Kidney epithelial cell (primary cell): ENCODE measurements at regions not wholly inside any gene's neighbourhood (a gene's known extent, or its start where the extent isn't known, plus 50 kb on each side); places are given as distances from the start of the nearest gene placed in this dataset.
"Not testable (repeated sequence)": the region's sequence is repeated elsewhere in the genome, so short reads cannot be mapped to it uniquely, and the experiment has no call there.

ENCODE experiments used
- DNase-seq: peaks from one replicate; pipeline ENCODE4 v3.0.0-alpha.2; 2010; ENCODE audit warnings: low read depth
- H3K27me3 ChIP-seq: 2 replicates; pipeline ENCODE4 v1.6.0; 2011; ENCODE audit warnings: low read length; ENCODE audit not compliant: control insufficient read depth, insufficient read depth
- H3K36me3 ChIP-seq: 2 replicates; pipeline ENCODE4 v1.5.1; 2011; ENCODE audit warnings: low read length; ENCODE audit not compliant: control insufficient read depth, insufficient read depth
- H3K4me3 ChIP-seq: 2 replicates; pipeline ENCODE4 v1.5.1; 2011; ENCODE audit warnings: low read depth, mild to moderate bottlenecking, control low read depth, low read length
- TF ChIP-seq, protein P1 (sequence below): IDR thresholded peaks from 2 replicates; pipeline ENCODE4 v1.5.1; 2011; ENCODE audit warnings: mild to moderate bottlenecking, moderate library complexity, low read length, control low read depth, inconsistent platforms; ENCODE audit not compliant: insufficient read depth, poor library complexity, severe bottlenecking

DNA sequence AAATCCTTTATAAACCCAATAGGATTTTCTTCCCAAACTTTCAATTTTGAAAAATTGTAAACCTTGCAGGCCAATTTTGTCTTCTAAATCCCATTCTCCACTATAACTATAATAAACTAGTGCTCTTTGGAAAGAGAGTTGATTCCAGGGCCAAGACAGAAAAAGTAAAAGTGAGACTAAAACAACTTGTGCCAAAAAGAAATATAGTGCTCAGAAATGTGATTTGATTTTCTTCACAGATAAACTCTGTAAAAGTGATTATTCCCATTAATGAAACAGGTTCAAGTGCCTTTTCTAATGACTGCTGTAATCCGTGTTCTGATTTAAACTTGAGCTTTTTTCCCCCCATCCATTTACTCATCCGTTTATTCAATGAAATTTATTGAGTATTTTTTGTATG lies 1831.1 kb downstream of the SLITRK5 start:
- Histone ChIP-seq H3K36me3 (no peaks in the 10 kb centered on the region), H3K4me3 (no peak overlapping the region), H3K27me3 (no peaks in the 10 kb centered on the region)
- DNase-seq: no peak
- TF ChIP-seq, protein P1, sequence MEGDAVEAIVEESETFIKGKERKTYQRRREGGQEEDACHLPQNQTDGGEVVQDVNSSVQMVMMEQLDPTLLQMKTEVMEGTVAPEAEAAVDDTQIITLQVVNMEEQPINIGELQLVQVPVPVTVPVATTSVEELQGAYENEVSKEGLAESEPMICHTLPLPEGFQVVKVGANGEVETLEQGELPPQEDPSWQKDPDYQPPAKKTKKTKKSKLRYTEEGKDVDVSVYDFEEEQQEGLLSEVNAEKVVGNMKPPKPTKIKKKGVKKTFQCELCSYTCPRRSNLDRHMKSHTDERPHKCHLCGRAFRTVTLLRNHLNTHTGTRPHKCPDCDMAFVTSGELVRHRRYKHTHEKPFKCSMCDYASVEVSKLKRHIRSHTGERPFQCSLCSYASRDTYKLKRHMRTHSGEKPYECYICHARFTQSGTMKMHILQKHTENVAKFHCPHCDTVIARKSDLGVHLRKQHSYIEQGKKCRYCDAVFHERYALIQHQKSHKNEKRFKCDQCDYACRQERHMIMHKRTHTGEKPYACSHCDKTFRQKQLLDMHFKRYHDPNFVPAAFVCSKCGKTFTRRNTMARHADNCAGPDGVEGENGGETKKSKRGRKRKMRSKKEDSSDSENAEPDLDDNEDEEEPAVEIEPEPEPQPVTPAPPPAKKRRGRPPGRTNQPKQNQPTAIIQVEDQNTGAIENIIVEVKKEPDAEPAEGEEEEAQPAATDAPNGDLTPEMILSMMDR: no peak

DNA sequence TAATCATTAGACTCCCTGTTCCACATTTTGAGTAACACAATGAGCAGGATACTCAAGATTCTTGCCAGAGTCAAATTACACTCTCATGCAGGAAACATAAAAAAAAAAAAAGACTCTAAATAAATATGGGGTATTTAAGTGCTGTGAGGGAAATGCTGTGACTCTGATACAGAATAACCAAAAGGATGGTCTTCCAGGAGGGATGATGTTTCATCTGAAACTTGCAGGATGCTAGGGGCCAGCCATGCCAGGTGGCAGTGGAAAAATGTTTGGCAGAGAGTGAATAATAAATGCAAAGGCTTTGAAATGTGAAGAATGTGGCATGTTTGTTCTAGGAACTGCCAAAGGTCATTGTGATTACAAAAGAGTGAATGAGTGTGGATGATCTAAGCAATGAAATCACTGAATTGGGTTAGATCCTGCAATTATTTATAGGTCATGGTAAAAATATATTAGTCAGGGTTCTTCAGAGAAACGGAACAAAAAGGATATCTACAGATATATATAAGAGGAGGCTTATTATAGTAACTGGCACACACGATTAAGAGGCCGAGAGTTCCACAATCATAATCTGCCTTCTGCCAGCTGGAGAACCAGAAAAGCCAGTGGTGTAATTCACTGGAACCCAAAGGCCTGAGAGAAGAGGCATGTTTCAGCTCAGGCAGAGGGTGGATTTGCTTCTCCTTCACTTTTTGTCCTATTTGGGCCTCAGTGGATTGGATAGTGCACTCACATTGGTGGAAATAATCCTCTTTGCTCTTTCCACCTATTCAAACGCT lies 1832.8 kb upstream of the MIR17HG start:
- DNase-seq: peak; percentile 39
- TF ChIP-seq, protein P1: no peak
- Histone ChIP-seq H3K27me3 (no peaks in the 10 kb centered on the region), H3K36me3 (no peaks in the 10 kb centered on the region), H3K4me3 (no peak overlapping the region)

DNA sequence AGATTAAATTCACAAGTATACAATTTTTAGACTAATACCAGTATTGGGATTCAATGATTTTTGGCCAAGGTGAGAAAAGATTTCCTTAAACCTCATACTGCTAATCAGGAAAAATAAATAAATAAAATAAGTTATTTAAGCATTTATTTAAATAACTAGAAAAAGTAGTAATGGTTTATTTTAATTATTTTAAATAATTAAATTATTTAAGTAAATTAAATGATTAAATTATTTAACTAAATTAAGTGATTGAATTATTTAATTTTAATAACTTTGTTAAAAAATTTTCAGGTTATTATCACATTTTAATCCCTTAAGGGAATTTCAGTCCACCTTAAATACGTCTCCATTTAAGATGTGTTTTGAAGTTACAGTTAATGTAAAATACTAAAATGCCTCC lies 1831.5 kb upstream of the MIR17HG start:
- no peak overlapping the region for H3K4me3 ChIP-seq
- no peaks in the 10 kb centered on the region for H3K27me3 ChIP-seq
- DNase-seq: no peak
- H3K36me3 ChIP-seq: no peaks in the 10 kb centered on the region
- TF ChIP-seq, protein P1: no peak

DNA sequence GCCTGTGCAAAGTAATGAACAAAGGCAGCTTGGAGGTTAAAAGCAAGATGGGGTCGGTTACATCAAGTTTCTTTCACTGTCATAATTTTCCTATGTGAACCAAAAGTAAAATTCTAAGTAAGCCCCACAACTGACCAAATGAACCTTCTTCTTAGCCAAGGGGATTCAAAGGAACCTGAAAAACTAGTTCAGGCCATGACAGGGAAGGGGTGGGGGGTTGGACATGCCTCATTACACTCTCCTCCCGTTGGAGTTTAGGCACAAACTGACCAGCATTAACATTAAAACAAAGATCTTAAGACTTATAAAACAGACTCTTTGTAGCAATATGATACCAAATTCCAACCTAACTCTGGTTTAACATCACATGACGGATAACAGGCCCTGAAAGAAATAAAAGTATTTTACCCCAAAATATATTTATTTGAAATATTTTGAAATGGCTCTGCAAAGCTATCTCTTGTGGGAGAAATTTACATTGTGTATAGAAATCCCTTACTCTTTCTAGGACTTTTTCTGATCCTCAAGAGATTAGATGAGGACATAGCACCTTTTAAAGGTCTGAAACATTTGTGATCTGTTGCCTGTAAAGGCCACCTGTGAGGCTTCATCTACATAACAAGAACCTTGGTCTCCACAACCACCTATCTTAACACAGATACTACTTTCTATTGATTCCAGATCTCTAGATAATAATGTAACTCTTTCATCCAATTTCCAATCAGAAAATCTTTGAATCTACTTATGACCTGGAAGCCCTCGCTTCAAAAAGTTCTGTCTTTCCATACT lies 1829.0 kb upstream of the MIR17HG start:
- TF ChIP-seq, protein P1: no peak
- no peak for DNase-seq

DNA sequence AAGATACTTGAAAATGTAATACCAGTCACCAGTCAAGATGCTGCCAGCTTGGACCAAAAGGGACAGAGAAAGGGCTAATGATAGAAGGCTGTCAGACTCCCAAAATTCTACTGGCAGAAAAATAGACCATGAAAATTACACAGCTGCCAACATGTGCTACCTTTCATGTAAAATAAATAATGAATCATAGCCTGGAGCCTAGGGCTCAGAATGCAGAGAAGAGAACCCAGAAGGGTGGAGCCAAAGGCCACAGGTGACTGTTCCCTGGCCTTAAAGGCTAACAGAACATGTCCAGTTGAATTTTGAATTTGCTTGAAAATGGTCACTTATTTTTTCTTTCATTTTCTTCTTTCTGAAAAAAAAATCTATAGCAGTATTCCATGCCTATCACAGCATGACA lies 1827.0 kb upstream of the MIR17HG start:
- Histone ChIP-seq H3K36me3 (no peaks in the 10 kb centered on the region), H3K27me3 (no peaks in the 10 kb centered on the region), H3K4me3 (no peak overlapping the region)
- TF ChIP-seq, protein P1: no peak
- DNase-seq: no peak

More for the DNA sequence above, 1829.0 kb upstream of the MIR17HG start:
- Histone ChIP-seq H3K27me3 (no peaks in the 10 kb centered on the region), H3K36me3 (no peaks in the 10 kb centered on the region), H3K4me3 (no peak overlapping the region)

DNA sequence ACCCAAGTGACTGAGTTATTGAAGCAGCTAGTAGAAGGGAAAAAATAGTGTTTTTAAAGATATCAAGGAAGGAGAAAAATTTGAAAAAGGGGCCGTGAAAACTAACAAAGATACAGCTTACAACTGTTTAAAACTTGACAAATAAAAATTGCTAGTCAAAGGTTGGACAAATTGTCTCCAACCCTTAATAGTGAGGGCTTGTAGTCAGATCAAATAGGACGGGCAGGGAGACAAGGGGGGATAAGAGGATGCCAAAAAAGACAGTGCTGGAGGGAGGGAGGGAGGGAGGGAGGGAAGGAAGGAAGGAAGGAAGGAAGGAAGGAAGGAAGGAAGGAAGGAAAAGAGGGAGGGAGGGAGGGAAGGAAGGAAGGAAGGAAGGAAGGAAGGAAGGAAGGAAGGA lies 1825.8 kb upstream of the MIR17HG start:
- H3K36me3 ChIP-seq, H3K4me3 ChIP-seq, H3K27me3 ChIP-seq, DNase-seq: not testable (repeated sequence)
